Tibial nerve (tissue), 4 donors: ENCODE measurements at regions not wholly inside any gene's neighbourhood (a gene's known extent, or its start where the extent isn't known, plus 50 kb on each side); places are given as distances from the start of the nearest gene placed in this dataset.

ENCODE experiments used
- CTCF ChIP-seq, 5 experiments: fragments of 200-600 bp in 3 of 5; fragments of 450-650 bp in 2 of 5; sonication (generic) in 3 of 5; IDR thresholded peaks; one replicate each; pipeline ENCODE4 v1.5.1; 2016 to 2019; ENCODE audit warnings: antibody characterized with exemption in 5 of 5, mild to moderate bottlenecking in 3 of 5, moderate library complexity in 2 of 5
- EP300 ChIP-seq, 2 donors: sonication (generic); formaldehyde crosslinking; IDR thresholded peaks; one replicate each; pipeline ENCODE4 v1.6.1; 2017; ENCODE audit warnings: antibody characterized with exemption in 2 of 2, mild to moderate bottlenecking in 1 of 2
- POLR2A ChIP-seq, 2 donors: fragments of 450-650 bp; IDR thresholded peaks; one replicate each; pipeline ENCODE4 v1.6.1; 2017; ENCODE audit warnings: antibody characterized with exemption in 2 of 2, mild to moderate bottlenecking in 2 of 2, moderate library complexity in 2 of 2

DNA sequence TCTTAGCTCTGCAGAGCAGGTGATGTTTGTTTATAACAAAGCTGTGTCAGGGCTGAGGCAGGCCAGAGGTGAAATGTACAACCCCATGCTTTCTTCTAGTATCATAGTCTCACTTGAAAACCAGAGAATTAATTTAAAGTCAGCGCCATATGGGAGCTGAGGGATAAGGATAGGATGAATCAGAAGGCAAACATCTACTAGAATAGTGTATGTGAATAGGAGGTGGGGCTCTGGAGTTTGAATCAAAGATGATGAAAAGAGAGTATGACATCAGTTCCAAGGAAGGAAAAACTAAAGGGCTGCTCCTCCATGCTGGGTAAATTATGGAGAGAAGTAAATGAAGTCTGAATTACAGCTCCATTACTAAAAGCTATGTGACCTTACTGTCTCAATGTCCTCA, 441.5 kb downstream of the RASEF start:
- TF ChIP-seq CTCF (IDR thresholded peaks at IDR 0.05) (no peak), EP300 (IDR thresholded peaks at IDR 0.05) (no peak), POLR2A (IDR thresholded peaks at IDR 0.05) (no peak)
